ENCODE measurements at regions not wholly inside any gene's neighbourhood (a gene's known extent, or its start where the extent isn't known, plus 50 kb on each side); places are given as distances from the start of the nearest gene placed in this dataset.

DNA sequence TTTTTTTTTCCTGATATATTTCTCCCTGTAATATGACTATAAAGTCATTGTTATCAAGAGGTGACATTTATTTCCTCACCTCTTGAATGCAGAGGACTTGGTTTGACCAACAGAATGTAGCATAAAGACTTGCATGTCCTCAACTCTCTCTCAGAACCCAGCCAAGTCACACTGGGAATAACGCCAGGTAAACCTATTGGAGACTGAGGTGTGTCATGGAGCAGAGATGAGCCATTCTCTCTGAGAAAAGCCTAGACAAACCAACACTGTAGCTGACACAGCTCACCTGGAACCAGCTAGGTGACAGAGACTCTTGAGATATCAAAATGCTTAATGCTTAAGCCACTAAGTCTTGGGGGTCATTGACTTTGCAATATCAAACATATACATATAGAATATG is 533.6 kb downstream of the HAO1 start:
- no peak for ATAC-seq
- H3K36me3 Mint-ChIP-seq: peaks cover 6% of the 10 kb centered on the region
- H3K27me3 Mint-ChIP-seq: no peaks in the 10 kb centered on the region

DNA sequence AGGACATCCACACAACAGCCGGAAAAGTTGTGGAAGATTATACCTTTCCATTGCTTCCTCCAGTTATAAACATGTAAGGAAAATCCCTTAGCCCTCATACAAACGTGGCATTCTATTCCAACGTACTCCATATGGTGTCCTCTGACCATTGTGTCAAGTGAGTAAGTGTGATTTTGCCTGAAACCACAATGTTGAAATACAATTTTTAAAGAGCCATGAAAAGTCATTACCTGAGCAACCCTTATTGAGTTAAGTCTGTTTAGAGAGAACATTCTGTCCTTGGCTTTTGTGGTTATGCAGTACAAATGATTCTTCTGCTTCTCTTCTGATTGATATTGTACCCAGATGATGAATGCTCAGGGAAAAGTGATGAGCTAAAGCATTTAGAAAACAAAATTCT is 530.1 kb downstream of the HAO1 start:
- H3K27me3 Mint-ChIP-seq: no peaks in the 10 kb centered on the region
- no peak for ATAC-seq
- DNase-seq (ENCODE audit: low spot score): no peak
- no peaks in the 10 kb centered on the region for H3K9me3 Mint-ChIP-seq
- no peaks in the 10 kb centered on the region for H3K4me1 Mint-ChIP-seq (ENCODE audit: low read depth in 2 of 2)
- peaks cover 10% of the 10 kb centered on the region for H3K36me3 Mint-ChIP-seq
- H3K4me3 Mint-ChIP-seq: no peak overlapping the region
- H3K27ac Mint-ChIP-seq: no peak overlapping the region

More for the DNA sequence above, 533.6 kb downstream of the HAO1 start:
- Mint-ChIP-seq H3K27ac (no peak overlapping the region), H3K4me1 (ENCODE audit: low read depth in 2 of 2) (no peaks in the 10 kb centered on the region), H3K9me3 (peaks cover 4% of the 10 kb centered on the region), H3K4me3 (no peak overlapping the region)
- no peak for DNase-seq (ENCODE audit: low spot score)

DNA sequence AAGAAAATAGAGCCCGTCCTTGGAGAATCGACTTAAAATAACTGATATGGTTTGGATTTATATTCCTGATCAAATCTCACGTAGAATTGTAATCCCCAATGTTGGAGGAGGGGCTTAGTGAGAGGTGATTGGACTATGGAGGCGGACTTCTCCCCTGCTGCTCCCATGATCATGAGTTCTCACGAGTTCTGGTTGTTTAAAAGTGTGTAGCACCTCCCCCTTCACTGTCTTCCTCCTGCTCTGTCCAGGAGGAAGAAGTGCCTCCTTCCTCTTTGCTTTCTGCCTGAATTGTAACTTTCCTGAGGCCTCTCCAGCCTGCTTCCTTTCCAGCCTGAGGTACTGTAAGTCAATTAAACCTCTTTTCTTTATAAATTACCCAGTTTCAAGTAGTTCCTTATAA is 529.2 kb downstream of the HAO1 start:
- DNase-seq (ENCODE audit: low spot score): no peak
- no peaks in the 10 kb centered on the region for H3K4me1 Mint-ChIP-seq (ENCODE audit: low read depth in 2 of 2)
- peaks cover 6% of the 10 kb centered on the region for H3K36me3 Mint-ChIP-seq
- no peaks in the 10 kb centered on the region for H3K9me3 Mint-ChIP-seq
- H3K27me3 Mint-ChIP-seq: no peaks in the 10 kb centered on the region
- ATAC-seq: no peak
- H3K4me3 Mint-ChIP-seq: no peak overlapping the region
- H3K27ac Mint-ChIP-seq: no peak overlapping the region

DNA sequence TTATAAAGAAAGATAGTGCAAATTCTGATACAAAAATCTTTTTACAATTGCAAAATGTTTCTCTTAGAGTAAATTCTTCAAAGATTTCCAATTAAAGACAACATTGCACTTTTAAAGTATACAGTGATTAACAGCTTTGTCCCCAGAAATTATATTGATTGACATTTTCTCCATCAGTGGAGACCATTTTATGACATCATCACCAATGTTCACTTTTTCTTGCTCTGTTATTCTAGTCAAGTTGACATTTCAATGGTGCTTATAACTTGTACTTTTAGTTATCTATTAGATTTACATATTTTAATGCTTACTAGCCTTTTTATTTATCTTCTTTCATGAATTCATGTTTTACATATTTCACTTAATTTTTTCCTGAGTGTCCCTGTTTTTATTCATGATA is 524.8 kb downstream of the HAO1 start:
- no peak overlapping the region for H3K27ac Mint-ChIP-seq
- DNase-seq (ENCODE audit: low spot score) (no peak), ATAC-seq (no peak)
- H3K36me3 Mint-ChIP-seq: peaks cover 4% of the 10 kb centered on the region
- no peaks in the 10 kb centered on the region for H3K4me1 Mint-ChIP-seq (ENCODE audit: low read depth in 2 of 2)
- H3K27me3 Mint-ChIP-seq: no peaks in the 10 kb centered on the region
- no peak overlapping the region for H3K4me3 Mint-ChIP-seq
- H3K9me3 Mint-ChIP-seq: no peaks in the 10 kb centered on the region

DNA sequence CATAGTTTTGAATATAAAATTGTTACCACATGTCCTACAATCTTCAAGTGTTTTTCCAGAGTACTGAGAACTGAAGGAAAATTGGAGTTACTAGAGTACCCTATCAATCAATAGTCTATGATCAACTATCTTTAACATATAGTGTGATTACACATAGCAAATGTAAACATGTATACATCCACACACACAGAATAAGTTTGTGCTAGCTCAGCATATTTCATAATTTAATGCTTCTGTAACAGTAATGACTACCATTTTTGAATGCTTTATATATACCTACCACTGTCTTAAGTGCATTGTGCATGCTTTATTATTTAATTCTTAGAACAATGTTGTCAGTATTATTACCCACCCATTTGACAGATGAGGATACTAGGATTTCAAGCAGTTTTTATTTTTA is 523.9 kb downstream of the HAO1 start:
- Mint-ChIP-seq H3K27ac (no peak overlapping the region), H3K4me1 (ENCODE audit: low read depth in 2 of 2) (no peaks in the 10 kb centered on the region), H3K9me3 (no peaks in the 10 kb centered on the region), H3K36me3 (peaks cover 4% of the 10 kb centered on the region), H3K27me3 (no peaks in the 10 kb centered on the region), H3K4me3 (no peak overlapping the region)
- DNase-seq (ENCODE audit: low spot score) (no peak), ATAC-seq (no peak)

DNA sequence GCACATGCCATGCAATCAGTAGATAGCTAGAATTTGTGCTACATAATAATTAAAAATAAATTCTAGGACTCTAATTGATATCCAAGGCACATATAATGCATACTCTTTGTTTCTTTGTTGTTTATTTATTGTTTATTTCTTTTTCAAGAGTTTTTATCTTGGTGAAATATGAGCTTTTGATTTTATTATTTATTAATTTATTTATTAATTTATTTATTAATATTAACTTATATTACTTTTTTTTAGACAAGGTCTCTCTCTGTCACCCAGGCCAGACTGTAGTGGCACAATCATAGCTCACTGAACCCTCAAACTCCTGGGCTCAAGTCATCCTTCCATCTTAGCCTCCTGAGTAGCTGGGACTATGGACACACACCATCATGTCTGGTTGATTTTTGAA is 519.9 kb downstream of the HAO1 start:
- ATAC-seq: no peak
- no peaks in the 10 kb centered on the region for H3K27me3 Mint-ChIP-seq
- peaks cover 3% of the 10 kb centered on the region for H3K9me3 Mint-ChIP-seq
- no peak overlapping the region for H3K27ac Mint-ChIP-seq
- no peak overlapping the region for H3K4me3 Mint-ChIP-seq
- no peaks in the 10 kb centered on the region for H3K4me1 Mint-ChIP-seq (ENCODE audit: low read depth in 2 of 2)
- no peak for DNase-seq (ENCODE audit: low spot score)
- H3K36me3 Mint-ChIP-seq: no peaks in the 10 kb centered on the region

DNA sequence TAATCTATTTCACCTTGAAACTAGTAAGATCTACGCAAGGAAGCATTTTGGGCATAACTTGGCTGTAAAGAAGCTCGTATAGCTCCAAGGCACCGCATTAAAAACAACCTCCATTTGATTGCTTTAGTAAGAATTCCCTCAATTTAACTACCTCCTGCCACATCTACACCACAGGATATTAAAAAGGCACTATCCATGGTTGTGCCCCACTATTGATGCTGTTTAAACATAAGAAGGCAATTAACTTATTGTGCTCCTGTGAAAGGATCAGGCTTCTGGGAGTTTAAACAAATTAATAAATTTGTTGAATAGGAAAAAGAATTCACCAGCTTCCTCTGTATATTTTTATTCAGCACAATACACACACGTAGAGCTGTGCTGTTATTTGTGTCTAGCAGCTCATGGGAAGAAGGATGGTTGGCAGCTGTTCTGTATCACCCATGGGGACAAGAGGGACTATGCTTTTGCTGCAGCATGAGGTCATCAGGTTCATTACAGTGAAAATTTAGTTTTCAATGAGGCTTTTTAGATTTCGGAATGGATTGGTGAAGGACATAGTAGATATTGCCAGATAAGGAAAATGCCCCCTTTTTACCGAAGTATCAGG is 513.3 kb downstream of the HAO1 start:
- Mint-ChIP-seq H3K36me3 (no peaks in the 10 kb centered on the region), H3K27ac (no peak overlapping the region), H3K4me1 (ENCODE audit: low read depth in 2 of 2) (no peaks in the 10 kb centered on the region), H3K9me3 (peaks cover 6% of the 10 kb centered on the region), H3K4me3 (no peak overlapping the region), H3K27me3 (no peaks in the 10 kb centered on the region)
- DNase-seq (ENCODE audit: low spot score) (no peak), ATAC-seq (no peak)

DNA sequence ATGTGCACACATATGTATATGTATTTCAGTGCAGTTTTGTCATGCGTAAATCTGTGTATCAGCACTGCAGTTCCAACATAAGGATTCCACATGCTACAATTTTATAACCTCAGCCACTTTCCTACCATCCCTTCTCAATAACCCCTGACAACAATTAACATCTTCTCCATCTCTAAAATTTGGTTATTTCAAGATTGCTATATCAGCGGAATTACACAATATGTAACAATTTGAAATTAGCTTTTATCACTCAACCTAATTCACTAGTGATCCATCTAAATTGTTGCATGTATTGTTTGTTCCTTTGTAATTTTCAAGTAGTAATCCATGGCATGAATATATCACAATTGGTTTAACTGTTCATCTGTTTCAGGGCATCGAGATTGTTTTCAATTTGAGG is 511.3 kb downstream of the HAO1 start:
- Mint-ChIP-seq H3K4me3 (no peak overlapping the region), H3K36me3 (no peaks in the 10 kb centered on the region), H3K27ac (no peak overlapping the region), H3K9me3 (peaks cover 8% of the 10 kb centered on the region), H3K4me1 (ENCODE audit: low read depth in 2 of 2) (no peaks in the 10 kb centered on the region), H3K27me3 (no peaks in the 10 kb centered on the region)
- ATAC-seq (no peak), DNase-seq (ENCODE audit: low spot score) (no peak)

DNA sequence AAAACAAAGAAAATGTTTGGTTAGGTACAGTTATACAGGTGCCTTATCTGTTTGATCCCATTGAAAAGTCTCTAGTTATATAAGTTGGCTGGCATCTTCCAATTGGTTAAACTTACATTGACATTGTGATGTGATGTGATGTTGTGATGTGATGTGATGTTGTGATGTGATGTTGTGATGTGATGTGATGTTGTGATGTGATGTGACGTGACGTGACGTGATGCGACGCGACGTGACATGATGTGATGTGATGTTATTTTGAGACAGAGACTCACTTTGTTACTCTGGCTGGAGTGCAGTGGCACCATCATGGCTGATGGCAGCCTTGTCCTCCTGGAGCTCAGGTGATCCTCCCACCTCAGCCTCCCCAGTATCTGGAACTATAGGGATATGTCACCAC is 507.6 kb downstream of the HAO1 start:
- H3K36me3 Mint-ChIP-seq: no peaks in the 10 kb centered on the region
- H3K4me3 Mint-ChIP-seq: no peak overlapping the region
- DNase-seq (ENCODE audit: low spot score): no peak
- ATAC-seq: no peak
- no peaks in the 10 kb centered on the region for H3K4me1 Mint-ChIP-seq (ENCODE audit: low read depth in 2 of 2)
- H3K9me3 Mint-ChIP-seq: peaks cover 5% of the 10 kb centered on the region
- H3K27me3 Mint-ChIP-seq: no peaks in the 10 kb centered on the region
- H3K27ac Mint-ChIP-seq: no peak overlapping the region

DNA sequence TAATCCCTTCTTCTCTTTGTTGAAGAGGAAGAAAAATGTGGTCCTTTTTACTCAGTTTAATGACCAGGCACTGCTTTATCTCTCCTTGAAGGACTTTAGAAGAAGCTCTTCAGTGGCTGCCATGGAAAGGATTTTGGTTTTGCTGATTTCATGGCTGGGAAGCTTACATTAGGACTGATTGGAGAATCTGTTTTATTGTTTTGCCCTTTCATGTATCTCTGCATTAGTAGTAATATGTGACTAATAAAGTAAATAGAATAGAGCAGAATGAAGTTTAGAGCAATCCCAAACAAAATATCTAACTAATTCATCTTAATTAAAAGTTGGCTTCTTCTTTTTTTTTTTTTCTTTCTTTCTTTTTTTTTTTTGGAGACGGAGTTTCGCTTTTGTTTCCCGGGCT is 502.9 kb downstream of the HAO1 start:
- H3K4me1 Mint-ChIP-seq (ENCODE audit: low read depth in 2 of 2): no peaks in the 10 kb centered on the region
- no peak for ATAC-seq
- no peak for DNase-seq (ENCODE audit: low spot score)
- no peaks in the 10 kb centered on the region for H3K36me3 Mint-ChIP-seq
- H3K27ac Mint-ChIP-seq: no peak overlapping the region
- H3K9me3 Mint-ChIP-seq: peaks cover 6% of the 10 kb centered on the region
- H3K4me3 Mint-ChIP-seq: no peak overlapping the region
- no peaks in the 10 kb centered on the region for H3K27me3 Mint-ChIP-seq

DNA sequence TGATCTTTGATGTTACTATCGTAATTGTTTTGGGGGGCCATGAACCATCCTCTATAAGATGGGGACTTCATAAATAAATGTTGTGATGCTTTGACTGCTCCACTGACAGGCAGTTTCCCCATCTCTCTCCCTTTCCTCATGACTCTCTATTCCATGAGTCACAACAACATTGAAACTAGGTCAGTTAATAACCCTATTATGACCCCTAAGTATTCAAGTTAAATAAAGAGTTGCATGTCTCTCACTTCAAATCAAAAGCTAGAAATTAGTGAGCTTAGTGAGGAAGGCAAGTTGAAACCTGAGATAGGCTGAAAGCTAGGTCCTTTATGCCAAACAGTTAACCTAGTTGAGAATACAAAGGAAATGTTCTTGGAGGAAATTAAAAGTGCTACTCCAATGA is 491.0 kb downstream of the HAO1 start:
- DNase-seq (ENCODE audit: low spot score) (no peak), ATAC-seq (no peak)
- no peaks in the 10 kb centered on the region for H3K36me3 Mint-ChIP-seq
- no peak overlapping the region for H3K4me3 Mint-ChIP-seq
- no peaks in the 10 kb centered on the region for H3K27me3 Mint-ChIP-seq
- peaks cover 14% of the 10 kb centered on the region for H3K9me3 Mint-ChIP-seq
- no peak overlapping the region for H3K27ac Mint-ChIP-seq
- H3K4me1 Mint-ChIP-seq (ENCODE audit: low read depth in 2 of 2): no peaks in the 10 kb centered on the region

DNA sequence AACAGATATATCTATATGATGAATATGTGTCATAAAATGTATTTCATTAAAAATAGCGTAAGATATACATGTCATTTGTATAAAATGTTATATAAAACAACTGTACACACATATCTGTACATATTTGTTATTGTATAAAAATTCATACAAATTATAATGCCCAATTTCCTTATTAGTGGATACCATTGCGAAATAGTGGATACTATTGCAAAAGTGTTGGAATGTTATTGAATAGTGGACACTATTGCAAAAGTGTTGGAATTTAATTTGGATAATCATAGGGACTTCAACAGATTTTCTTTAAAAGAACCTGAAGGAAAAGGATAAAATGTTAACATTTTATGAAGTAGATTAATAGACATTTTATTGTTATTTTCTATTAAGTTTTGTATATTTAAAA is 487.4 kb downstream of the HAO1 start:
- H3K36me3 Mint-ChIP-seq: no peaks in the 10 kb centered on the region
- ATAC-seq (no peak), DNase-seq (ENCODE audit: low spot score) (no peak)
- no peak overlapping the region for H3K4me3 Mint-ChIP-seq
- no peaks in the 10 kb centered on the region for H3K4me1 Mint-ChIP-seq (ENCODE audit: low read depth in 2 of 2)
- H3K27ac Mint-ChIP-seq: no peak overlapping the region
- H3K27me3 Mint-ChIP-seq: no peaks in the 10 kb centered on the region
- peaks cover 5% of the 10 kb centered on the region for H3K9me3 Mint-ChIP-seq

DNA sequence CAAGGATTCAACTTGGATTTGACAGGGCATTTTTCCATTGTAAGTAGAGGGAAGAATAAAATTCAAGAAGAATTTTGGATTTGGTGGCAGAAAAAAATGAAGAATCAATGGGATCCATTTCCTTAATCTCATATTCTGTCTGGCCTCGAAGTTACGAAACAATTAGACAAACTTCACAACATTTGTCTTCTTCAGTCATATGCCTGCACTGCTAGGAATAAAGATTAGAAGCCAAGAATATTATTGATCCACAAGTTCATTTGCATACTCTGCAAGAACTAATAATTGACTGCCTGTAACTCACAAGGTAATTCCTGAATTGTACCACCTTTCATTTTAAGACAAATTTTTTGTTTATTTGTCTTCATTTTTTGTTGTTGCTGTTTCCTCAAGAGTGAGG is 486.2 kb downstream of the HAO1 start:
- H3K9me3 Mint-ChIP-seq: peaks cover 5% of the 10 kb centered on the region
- DNase-seq (ENCODE audit: low spot score): no peak
- no peak for ATAC-seq
- no peaks in the 10 kb centered on the region for H3K27me3 Mint-ChIP-seq
- H3K4me1 Mint-ChIP-seq (ENCODE audit: low read depth in 2 of 2): no peaks in the 10 kb centered on the region
- no peak overlapping the region for H3K4me3 Mint-ChIP-seq
- no peaks in the 10 kb centered on the region for H3K36me3 Mint-ChIP-seq
- H3K27ac Mint-ChIP-seq: no peak overlapping the region

DNA sequence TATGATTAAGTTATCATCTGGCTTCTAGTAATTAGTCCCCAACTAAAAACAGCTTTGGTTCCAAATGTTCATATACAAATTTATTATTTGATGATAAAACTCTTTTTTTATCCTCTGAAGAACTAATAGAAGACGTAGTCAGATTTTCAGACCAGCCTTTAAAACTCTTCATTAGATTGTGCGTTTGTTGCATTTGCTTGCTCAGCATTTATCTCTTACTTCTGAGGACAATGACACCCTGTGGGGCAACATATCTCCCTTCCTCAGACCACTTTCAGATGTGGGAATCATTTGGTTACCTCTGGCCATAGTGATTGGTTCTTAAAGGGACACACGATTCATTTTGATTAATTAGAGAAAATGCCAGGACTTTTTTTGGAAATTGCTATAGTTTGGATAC is 481.8 kb downstream of the HAO1 start:
- Mint-ChIP-seq H3K4me3 (no peak overlapping the region), H3K27me3 (no peaks in the 10 kb centered on the region), H3K4me1 (ENCODE audit: low read depth in 2 of 2) (no peaks in the 10 kb centered on the region), H3K9me3 (peaks cover 4% of the 10 kb centered on the region), H3K27ac (no peak overlapping the region), H3K36me3 (peaks cover 5% of the 10 kb centered on the region)
- ATAC-seq: no peak
- DNase-seq (ENCODE audit: low spot score): no peak

DNA sequence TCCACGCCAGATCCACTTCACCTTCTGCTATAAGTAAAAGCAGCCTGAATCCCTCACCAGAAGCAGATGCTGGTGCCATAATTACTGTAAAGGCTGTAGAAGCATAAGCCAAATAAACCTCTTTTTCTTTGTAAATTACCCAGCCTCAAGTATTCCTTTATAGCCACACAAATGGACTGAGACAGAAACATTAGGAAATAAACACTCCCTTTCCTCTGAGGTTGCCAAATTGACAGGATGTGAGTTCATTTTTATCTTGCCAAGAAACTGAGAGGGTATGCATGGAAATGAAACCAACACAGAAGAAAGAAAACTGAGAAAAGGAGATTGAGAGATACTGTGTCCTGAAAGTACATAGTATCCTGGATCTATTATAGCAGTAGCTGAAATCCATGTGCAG is 481.2 kb downstream of the HAO1 start:
- ATAC-seq (no peak), DNase-seq (ENCODE audit: low spot score) (no peak)
- Mint-ChIP-seq H3K36me3 (peaks cover 5% of the 10 kb centered on the region), H3K4me3 (no peak overlapping the region), H3K27ac (no peak overlapping the region), H3K9me3 (peaks cover 4% of the 10 kb centered on the region), H3K4me1 (ENCODE audit: low read depth in 2 of 2) (no peaks in the 10 kb centered on the region), H3K27me3 (no peaks in the 10 kb centered on the region)

Data from natural killer cell treated with Interleukin-12 subunit alpha and Interleukin-12 subunit beta and Interleukin-15 and Interleukin-18, amount 100 ng/mL, for 72 hours (primary cell).